ENCODE measurements at regions not wholly inside any gene's neighbourhood (a gene's known extent, or its start where the extent isn't known, plus 50 kb on each side); places are given as distances from the start of the nearest gene placed in this dataset.

DNA sequence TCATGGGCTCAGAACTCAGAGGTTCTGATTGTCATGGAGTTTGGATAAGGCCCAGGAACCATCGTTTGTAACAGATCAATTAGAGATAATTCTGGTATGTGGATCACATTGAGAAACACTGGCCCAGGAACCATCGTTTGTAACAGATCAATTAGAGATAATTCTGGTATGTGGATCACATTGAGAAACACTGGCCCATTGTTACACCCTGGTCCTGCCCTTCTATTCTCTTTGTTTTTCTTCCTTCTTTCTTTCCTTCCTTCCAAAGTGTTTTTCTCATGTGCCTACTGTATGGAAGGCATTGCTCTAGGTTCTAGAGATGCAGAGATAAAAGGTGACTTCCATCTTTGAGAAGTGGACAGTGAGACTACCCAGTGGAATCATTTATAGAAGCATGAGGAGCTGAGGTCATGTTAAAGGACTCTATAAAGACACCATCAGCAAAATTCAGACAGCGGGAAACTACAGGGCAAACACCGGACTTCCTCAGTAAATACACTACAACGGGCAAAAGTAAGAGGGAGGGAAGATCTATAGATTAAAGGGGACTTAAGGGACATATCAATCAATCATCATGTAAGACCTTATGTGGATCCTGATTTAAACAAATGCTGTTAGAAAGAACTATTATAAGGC is 153.8 kb downstream of the UNC5CL start:
- BruUV-seq (replicated peaks) = no TSS peak

DNA sequence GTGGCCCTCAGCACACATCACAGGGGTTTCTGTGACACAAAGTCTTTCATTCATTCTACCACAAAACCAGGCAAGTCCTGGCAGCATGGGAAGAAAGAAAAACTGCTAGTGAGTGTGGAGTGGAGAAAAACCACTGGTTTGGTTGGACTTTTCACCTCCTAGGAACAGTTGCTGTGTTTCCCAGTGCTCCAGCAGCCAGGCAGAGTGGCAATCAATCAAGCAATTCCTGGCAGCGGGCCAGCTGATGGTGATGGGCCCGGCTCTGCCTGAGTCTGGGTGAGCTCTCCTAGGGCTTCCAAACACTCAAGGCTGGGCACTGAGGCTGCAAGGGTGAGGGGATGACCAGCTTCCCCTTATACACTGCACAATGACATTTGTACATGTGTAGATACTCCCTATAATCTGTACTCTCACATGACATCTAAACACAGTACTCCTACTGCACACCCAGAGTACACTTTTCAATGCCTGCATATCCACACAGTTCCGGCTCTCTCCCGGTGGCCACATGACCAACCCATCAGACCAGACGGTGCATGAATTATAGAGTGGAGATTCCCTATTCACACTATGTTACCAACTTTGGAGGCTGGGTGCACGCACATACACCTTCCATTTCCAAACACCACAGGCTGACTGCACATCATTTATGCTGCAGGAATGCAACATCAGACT is 156.6 kb downstream of the UNC5CL start:
- no TSS peak for BruUV-seq (replicated peaks)
- peaks cover 15% of the 10 kb centered on the region; the same call in 1 of the 2 replicates for H3K27me3 ChIP-seq (ENCODE audit: insufficient read depth, low read length)
- ChIA-PET CTCF (no interaction called here), POLR2A (no interaction called here), RAD21 (ENCODE audit: low non-redundant PET in 1 of 2, low total read pairs in 2 of 2, uncharacterized antibody in 2 of 2, unreplicated experiment in 2 of 2) (no interaction called here)
- H3K9ac ChIP-seq (ENCODE audit: low read length) = no peak overlapping the region
- H2AFZ ChIP-seq (ENCODE audit: low read depth, low read length, poor library complexity, severe bottlenecking) = no peak overlapping the region
- DNase-seq (ENCODE audit: low read depth, low spot score) (no peak), ATAC-seq (no peak)
- H3K9me2 ChIP-seq (ENCODE audit: insufficient read depth) = no peaks in the 10 kb centered on the region
- no peak overlapping the region for H3K4me3 ChIP-seq (replicated peaks in 1 of 2; ENCODE audit: low read depth in 1 of 2, low read length in 2 of 2)
- no peaks in the 10 kb centered on the region for H4K20me1 ChIP-seq (ENCODE audit: insufficient read depth)
- no peak overlapping the region for H3K27ac ChIP-seq (ENCODE audit: low read depth, low read length)
- intact Hi-C loops (cut with micrococcal nuclease) = no loop called here
- H3K4me1 ChIP-seq (ENCODE audit: control insufficient read depth in 1 of 2, insufficient read depth in 2 of 2, low read length in 2 of 2) = peaks cover 0 to 3% of the 10 kb centered on the region in 2 experiments; a peak in 1 of 4 replicates
- H3K36me3 ChIP-seq (ENCODE audit: control insufficient read depth in 1 of 2, insufficient read depth in 2 of 2, low read length in 2 of 2) = no peaks in the 10 kb centered on the region
- no peaks in the 10 kb centered on the region for H3K79me2 ChIP-seq (ENCODE audit: insufficient read depth, low read length)
- no peaks in the 10 kb centered on the region for H3K9me3 ChIP-seq (ENCODE audit: control insufficient read depth in 1 of 2, insufficient read depth in 1 of 2, low read depth in 1 of 2, low read length in 2 of 2)
- H3K4me2 ChIP-seq (ENCODE audit: low read length) = no peak overlapping the region
- TF ChIP-seq REST (IDR thresholded peaks at IDR 0.05; ENCODE audit: low read depth) (no peak), ZFX (IDR thresholded peaks at IDR 0.05) (no peak), ZNF274 (IDR thresholded peaks at IDR 0.05; ENCODE audit: low read depth, low read length) (no peak), SIN3A (IDR thresholded peaks at IDR 0.05; ENCODE audit: low read depth) (no peak), ATF3 (IDR thresholded peaks at IDR 0.05) (no peak), CEBPB (IDR thresholded peaks at IDR 0.05; ENCODE audit: low read depth) (no peak), EZH2 (IDR thresholded peaks at IDR 0.05) (no peak), ZBTB33 (IDR thresholded peaks at IDR 0.05; ENCODE audit: extremely low read depth, insufficient replicate concordance, low read length) (no peak), EZH2phosphoT487 (IDR thresholded peaks at IDR 0.05; ENCODE audit: borderline replicate concordance) (no peak)

More for the DNA sequence above, 153.8 kb downstream of the UNC5CL start:
- no peaks in the 10 kb centered on the region for H3K9me2 ChIP-seq (ENCODE audit: insufficient read depth)
- no peaks in the 10 kb centered on the region for H4K20me1 ChIP-seq (ENCODE audit: insufficient read depth)
- no peak overlapping the region for H3K27ac ChIP-seq (ENCODE audit: low read depth, low read length)
- peaks cover 15% of the 10 kb centered on the region; the same call in 1 of the 2 replicates for H3K27me3 ChIP-seq (ENCODE audit: insufficient read depth, low read length)
- no peak overlapping the region for H3K4me3 ChIP-seq (replicated peaks in 1 of 2; ENCODE audit: low read depth in 1 of 2, low read length in 2 of 2)
- H3K79me2 ChIP-seq (ENCODE audit: insufficient read depth, low read length) = no peaks in the 10 kb centered on the region
- no peak overlapping the region for H3K9ac ChIP-seq (ENCODE audit: low read length)
- ChIA-PET POLR2A (no interaction called here), RAD21 (ENCODE audit: low non-redundant PET in 1 of 2, low total read pairs in 2 of 2, uncharacterized antibody in 2 of 2, unreplicated experiment in 2 of 2) (no interaction called here), CTCF (no interaction called here)
- TF ChIP-seq EZH2phosphoT487 (IDR thresholded peaks at IDR 0.05; ENCODE audit: borderline replicate concordance) (no peak), CBX3 (IDR thresholded peaks at IDR 0.05; ENCODE audit: low read depth) (no peak), ATF3 (IDR thresholded peaks at IDR 0.05) (no peak)
- TF ChIP-seq, protein P1, sequence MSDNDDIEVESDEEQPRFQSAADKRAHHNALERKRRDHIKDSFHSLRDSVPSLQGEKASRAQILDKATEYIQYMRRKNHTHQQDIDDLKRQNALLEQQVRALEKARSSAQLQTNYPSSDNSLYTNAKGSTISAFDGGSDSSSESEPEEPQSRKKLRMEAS (IDR thresholded peaks at IDR 0.05) = no peak
- no peak overlapping the region for H3K4me2 ChIP-seq (ENCODE audit: low read length)
- no peaks in the 10 kb centered on the region for H3K36me3 ChIP-seq (ENCODE audit: control insufficient read depth in 1 of 2, insufficient read depth in 2 of 2, low read length in 2 of 2)
- no peak overlapping the region for H2AFZ ChIP-seq (ENCODE audit: low read depth, low read length, poor library complexity, severe bottlenecking)
- no peaks in the 10 kb centered on the region for H3K9me3 ChIP-seq (ENCODE audit: control insufficient read depth in 1 of 2, insufficient read depth in 1 of 2, low read depth in 1 of 2, low read length in 2 of 2)
- DNase-seq (ENCODE audit: low read depth, low spot score) (no peak), ATAC-seq (no peak)
- H3K4me1 ChIP-seq (ENCODE audit: control insufficient read depth in 1 of 2, insufficient read depth in 2 of 2, low read length in 2 of 2) = no peaks in the 10 kb centered on the region
- intact Hi-C loops (cut with micrococcal nuclease) = no loop called here

Measured in HCT116 (cell line).